ENCODE measurements at regions not wholly inside any gene's neighbourhood (a gene's known extent, or its start where the extent isn't known, plus 50 kb on each side); places are given as distances from the start of the nearest gene placed in this dataset.

DNA sequence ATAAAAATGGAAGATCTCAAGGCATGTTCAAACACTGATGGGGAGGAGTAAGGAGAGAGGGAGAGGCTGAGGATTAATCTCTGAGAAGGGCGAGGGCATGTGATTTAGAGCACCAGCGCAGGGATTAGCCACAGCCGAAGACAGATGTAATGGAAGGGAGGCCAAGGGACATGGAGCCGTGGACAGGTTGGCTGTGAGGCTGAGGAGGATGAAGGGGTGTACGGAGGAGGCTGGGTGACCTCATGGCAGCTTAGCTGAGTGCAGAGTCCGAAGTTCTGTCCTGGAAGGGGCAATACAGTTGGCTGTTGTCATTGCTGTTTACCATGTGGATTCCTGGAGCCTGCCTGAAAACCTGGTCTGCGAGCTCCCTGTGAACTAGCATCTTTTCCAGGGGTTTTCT lies 342.8 kb downstream of the RPS6KC1 start:
- ChIA-PET CTCF (ENCODE audit: unreplicated experiment) (no interaction called here), POLR2A (no interaction called here)
- no peaks in the 10 kb centered on the region for H3K9me2 ChIP-seq (ENCODE audit: insufficient read depth, low read length)
- H3K79me2 ChIP-seq (ENCODE audit: insufficient read depth, low read depth, low read length) = no peaks in the 10 kb centered on the region
- H4K20me1 ChIP-seq (ENCODE audit: insufficient read depth, low read length) = no peaks in the 10 kb centered on the region
- intact Hi-C loops (cut with micrococcal nuclease; ENCODE audit: unreplicated experiment) = no loop called here
- no peak overlapping the region for H3K27ac ChIP-seq (ENCODE audit: low read depth, low read length, poor library complexity, severe bottlenecking)
- H3K4me1 ChIP-seq (ENCODE audit: insufficient read depth, low read length, poor library complexity, severe bottlenecking) = no peaks in the 10 kb centered on the region
- H3K9me3 ChIP-seq (ENCODE audit: low read length) = no peaks in the 10 kb centered on the region
- no peak for TF ChIP-seq EZH2phosphoT487 (IDR thresholded peaks at IDR 0.05; ENCODE audit: borderline replicate concordance, low read depth, low read length)
- TF ChIP-seq, protein P1, sequence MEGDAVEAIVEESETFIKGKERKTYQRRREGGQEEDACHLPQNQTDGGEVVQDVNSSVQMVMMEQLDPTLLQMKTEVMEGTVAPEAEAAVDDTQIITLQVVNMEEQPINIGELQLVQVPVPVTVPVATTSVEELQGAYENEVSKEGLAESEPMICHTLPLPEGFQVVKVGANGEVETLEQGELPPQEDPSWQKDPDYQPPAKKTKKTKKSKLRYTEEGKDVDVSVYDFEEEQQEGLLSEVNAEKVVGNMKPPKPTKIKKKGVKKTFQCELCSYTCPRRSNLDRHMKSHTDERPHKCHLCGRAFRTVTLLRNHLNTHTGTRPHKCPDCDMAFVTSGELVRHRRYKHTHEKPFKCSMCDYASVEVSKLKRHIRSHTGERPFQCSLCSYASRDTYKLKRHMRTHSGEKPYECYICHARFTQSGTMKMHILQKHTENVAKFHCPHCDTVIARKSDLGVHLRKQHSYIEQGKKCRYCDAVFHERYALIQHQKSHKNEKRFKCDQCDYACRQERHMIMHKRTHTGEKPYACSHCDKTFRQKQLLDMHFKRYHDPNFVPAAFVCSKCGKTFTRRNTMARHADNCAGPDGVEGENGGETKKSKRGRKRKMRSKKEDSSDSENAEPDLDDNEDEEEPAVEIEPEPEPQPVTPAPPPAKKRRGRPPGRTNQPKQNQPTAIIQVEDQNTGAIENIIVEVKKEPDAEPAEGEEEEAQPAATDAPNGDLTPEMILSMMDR (conservative IDR thresholded peaks at IDR 0.05; ENCODE audit: low read length) = no peak
- no peak overlapping the region for H3K4me3 ChIP-seq (ENCODE audit: low read depth, low read length, poor library complexity, severe bottlenecking)
- H3K4me2 ChIP-seq (ENCODE audit: low read length) = no peak overlapping the region
- no peaks in the 10 kb centered on the region for H3K36me3 ChIP-seq (ENCODE audit: insufficient read depth, low read length)
- DNase-seq (ENCODE audit: low spot score) = no peak
- BruUV-seq (replicated peaks) = no TSS peak
- H2AFZ ChIP-seq (ENCODE audit: low read length) = no peak overlapping the region

DNA sequence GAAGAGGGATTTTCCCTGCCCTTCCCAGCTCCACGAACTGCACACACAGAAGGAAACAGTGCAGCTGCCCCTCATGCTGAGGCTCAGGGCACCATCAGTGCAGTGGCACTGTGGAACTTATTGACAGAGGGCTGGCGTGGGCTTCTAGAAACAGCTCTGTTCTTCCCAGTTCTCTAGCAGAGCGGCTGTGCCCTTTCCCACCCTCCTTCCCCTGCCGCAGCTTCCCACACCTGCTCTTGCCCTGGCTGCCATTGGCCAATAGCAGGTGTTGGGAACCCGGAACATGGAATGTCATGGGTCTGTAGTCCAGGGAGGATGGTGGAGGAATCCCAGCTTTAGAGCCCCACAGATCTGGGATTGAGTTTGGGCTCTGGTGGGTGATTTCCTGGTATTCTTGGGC lies 343.8 kb downstream of the RPS6KC1 start:
- Histone ChIP-seq H3K9me2 (ENCODE audit: insufficient read depth, low read length) (no peaks in the 10 kb centered on the region), H4K20me1 (ENCODE audit: insufficient read depth, low read length) (no peaks in the 10 kb centered on the region), H3K4me2 (ENCODE audit: low read length) (no peak overlapping the region), H2AFZ (ENCODE audit: low read length) (no peak overlapping the region), H3K79me2 (ENCODE audit: insufficient read depth, low read depth, low read length) (no peaks in the 10 kb centered on the region), H3K9me3 (ENCODE audit: low read length) (no peaks in the 10 kb centered on the region), H3K27ac (ENCODE audit: low read depth, low read length, poor library complexity, severe bottlenecking) (no peak overlapping the region), H3K4me1 (ENCODE audit: insufficient read depth, low read length, poor library complexity, severe bottlenecking) (no peaks in the 10 kb centered on the region), H3K4me3 (ENCODE audit: low read depth, low read length, poor library complexity, severe bottlenecking) (no peak overlapping the region), H3K36me3 (ENCODE audit: insufficient read depth, low read length) (no peaks in the 10 kb centered on the region)
- no peak for DNase-seq (ENCODE audit: low spot score)
- POLR2A ChIA-PET = no interaction called here
- CTCF ChIA-PET (ENCODE audit: unreplicated experiment) = no interaction called here
- no peak for TF ChIP-seq EZH2phosphoT487 (IDR thresholded peaks at IDR 0.05; ENCODE audit: borderline replicate concordance, low read depth, low read length)
- TF ChIP-seq, protein P1 (conservative IDR thresholded peaks at IDR 0.05; ENCODE audit: low read length) = no peak
- no TSS peak for BruUV-seq (replicated peaks)
- intact Hi-C loops (cut with micrococcal nuclease; ENCODE audit: unreplicated experiment) = no loop called here

DNA sequence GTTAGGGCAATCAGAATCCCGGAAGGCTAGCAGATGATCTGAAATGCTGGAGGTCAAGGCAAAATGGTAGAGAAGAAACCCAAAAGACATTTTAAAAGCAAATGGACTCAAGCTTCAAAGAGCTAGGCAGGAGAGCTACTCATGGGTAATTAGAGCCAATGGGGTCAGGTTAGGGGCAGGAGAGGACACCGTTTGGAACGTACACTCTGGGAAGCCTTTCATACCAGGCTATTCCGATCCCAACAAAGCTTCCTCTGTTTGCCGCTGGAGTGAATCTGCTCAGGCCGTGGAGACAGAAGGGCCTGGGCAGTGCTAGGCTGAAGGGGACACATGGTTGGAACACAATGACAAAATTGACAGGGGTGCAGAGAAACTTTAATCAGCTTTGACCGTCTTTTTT lies 346.6 kb downstream of the RPS6KC1 start:
- Histone ChIP-seq H3K27ac (ENCODE audit: low read depth, low read length, poor library complexity, severe bottlenecking) (no peak overlapping the region), H4K20me1 (ENCODE audit: insufficient read depth, low read length) (no peaks in the 10 kb centered on the region), H2AFZ (ENCODE audit: low read length) (no peak overlapping the region), H3K36me3 (ENCODE audit: insufficient read depth, low read length) (no peaks in the 10 kb centered on the region), H3K9me2 (ENCODE audit: insufficient read depth, low read length) (no peaks in the 10 kb centered on the region), H3K9me3 (ENCODE audit: low read length) (no peaks in the 10 kb centered on the region), H3K4me2 (ENCODE audit: low read length) (no peak overlapping the region), H3K4me3 (ENCODE audit: low read depth, low read length, poor library complexity, severe bottlenecking) (no peak overlapping the region), H3K4me1 (ENCODE audit: insufficient read depth, low read length, poor library complexity, severe bottlenecking) (no peaks in the 10 kb centered on the region), H3K79me2 (ENCODE audit: insufficient read depth, low read depth, low read length) (no peaks in the 10 kb centered on the region)
- BruUV-seq (replicated peaks) = no TSS peak
- TF ChIP-seq EZH2phosphoT487 (IDR thresholded peaks at IDR 0.05; ENCODE audit: borderline replicate concordance, low read depth, low read length) = no peak
- TF ChIP-seq, protein P1 (conservative IDR thresholded peaks at IDR 0.05; ENCODE audit: low read length) = no peak
- POLR2A ChIA-PET = interaction anchor here (0.8 kb wide), 1 partner anchor 10 kb away, joined by 3 read pairs; no protein-coding TSS in a partner anchor
- intact Hi-C loops (cut with micrococcal nuclease; ENCODE audit: unreplicated experiment) = no loop called here
- no peak for DNase-seq (ENCODE audit: low spot score)
- CTCF ChIA-PET (ENCODE audit: unreplicated experiment) = no interaction called here
